H1 (cell line): ENCODE measurements at regions not wholly inside any gene's neighbourhood (a gene's known extent, or its start where the extent isn't known, plus 50 kb on each side); places are given as distances from the start of the nearest gene placed in this dataset.

Source experiments
- CTCF ChIA-PET: fragments of 300-600 bp; sonication (Branson Sonifier 250); formaldehyde crosslinking; loops from one replicate; lab custom pipeline; 2021; ENCODE audit not compliant: partially characterized antibody; lab: Charles Lee
- POLR2A ChIA-PET: fragments of 300-600 bp; sonication (Branson Sonifier 250); formaldehyde crosslinking; loops from one replicate; lab custom pipeline; 2021; ENCODE audit warnings: inconsistent platforms; ENCODE audit not compliant: partially characterized antibody; lab: Charles Lee
- DNase-seq, 2 experiments: peaks; one replicate each; pipeline versions ENCODE4 v3.0.0 to v3.0.0-alpha.2; 2010 to 2022; ENCODE audit warnings: low spot score in 2 of 2, low read depth in 1 of 2, mixed read lengths in 1 of 2
- FAIRE-seq: peaks from 2 replicates; lab custom pipeline; 2011; peaks lifted over from hg19 to GRCh38; lab: Jason Lieb, UNC
- H2AFZ ChIP-seq: 2 replicates; pipeline ENCODE4 v1.8.1; 2012; ENCODE audit warnings: low read length, inconsistent platforms
- H2AK5ac ChIP-seq: 2 replicates; pipeline ENCODE4 v1.6.1; 2013; ENCODE audit warnings: low read depth, low read length
- H2BK120ac ChIP-seq: replicated peaks from 2 replicates; pipeline ENCODE3; 2013; ENCODE audit warnings: low read depth, low read length, inconsistent platforms
- H2BK12ac ChIP-seq: 2 replicates; pipeline ENCODE4 v1.6.1; 2013; ENCODE audit warnings: low read depth, low read length
- H2BK15ac ChIP-seq: 2 replicates; pipeline ENCODE4 v1.6.1; 2013; ENCODE audit warnings: low read length
- H2BK20ac ChIP-seq: 2 replicates; pipeline ENCODE4 v1.6.1; 2013; ENCODE audit warnings: low read length
- H2BK5ac ChIP-seq: 2 replicates; pipeline ENCODE4 v1.6.1; 2013; ENCODE audit warnings: low read depth, low read length
- H3K14ac ChIP-seq: 2 replicates; pipeline ENCODE4 v1.6.1; 2013; ENCODE audit warnings: inconsistent platforms; ENCODE audit not compliant: insufficient read length
- H3K18ac ChIP-seq: 2 replicates; pipeline ENCODE4 v1.6.1; 2013; ENCODE audit warnings: low read length; ENCODE audit errors: extremely low read depth
- H3K23ac ChIP-seq: 2 replicates; pipeline ENCODE4 v1.6.1; 2013; ENCODE audit warnings: inconsistent platforms; ENCODE audit not compliant: insufficient read length
- H3K23me2 ChIP-seq: 2 replicates; pipeline ENCODE4 v1.6.1; 2013; ENCODE audit warnings: low read depth, low read length
- H3K27ac ChIP-seq: 2 replicates; pipeline ENCODE4 v1.6.1; 2011; ENCODE audit warnings: low read depth, low read length, inconsistent platforms
- H3K27me3 ChIP-seq, 4 experiments: replicated peaks in 1 of 4; 1 replicate in 1 of 4; 2 replicates in 3 of 4; pipeline versions ENCODE4 v1.6.1 to v1.8.1; 2011 to 2013; ENCODE audit warnings: low read length in 3 of 4, mild to moderate bottlenecking in 3 of 4, inconsistent platforms in 2 of 4, mixed read lengths in 2 of 4, moderate library complexity in 1 of 4; ENCODE audit not compliant: control insufficient read depth in 3 of 4, insufficient read depth in 3 of 4; ENCODE audit errors: extremely low read depth in 1 of 4
- H3K36me3 ChIP-seq, 4 experiments: 2 replicates each; pipeline versions ENCODE4 v1.6.1 to v1.8.1; 2011 to 2013; ENCODE audit warnings: mild to moderate bottlenecking in 4 of 4, low read length in 3 of 4, moderate library complexity in 2 of 4, control low read depth in 1 of 4, inconsistent platforms in 1 of 4; ENCODE audit not compliant: insufficient read depth in 4 of 4, control insufficient read depth in 2 of 4
- H3K4ac ChIP-seq: replicated peaks from 2 replicates; pipeline ENCODE3; 2013; ENCODE audit warnings: low read length, low read depth, mixed read lengths, inconsistent platforms; ENCODE audit not compliant: insufficient read length
- H3K4me1 ChIP-seq, 4 experiments: replicated peaks in 1 of 4; 1 replicate in 1 of 4; 2 replicates in 3 of 4; pipeline versions ENCODE4 v1.6.1 to v1.8.1; 2011 to 2013; ENCODE audit warnings: low read length in 3 of 4, inconsistent platforms in 2 of 4, mixed read lengths in 1 of 4; ENCODE audit not compliant: insufficient read depth in 4 of 4, control insufficient read depth in 3 of 4
- H3K4me2 ChIP-seq, 2 experiments: 2 replicates each; pipeline versions ENCODE4 v1.6.1 to v1.8.1; 2011 to 2013; ENCODE audit warnings: low read depth in 2 of 2, low read length in 2 of 2, control low read depth in 1 of 2, inconsistent platforms in 1 of 2, mild to moderate bottlenecking in 1 of 2; ENCODE audit not compliant: insufficient read depth in 1 of 2
- H3K4me3 ChIP-seq, 4 experiments: fragments of 200-600, 300-600 bp in 1 of 4; sonication (generic), shearing (Covaris generic), sonication (Bioruptor Twin) in 1 of 4; 2 replicates each; pipeline versions ENCODE4 v1.5.1 to v1.8.1; 2011 to 2016; ENCODE audit warnings: low read length in 4 of 4, low read depth in 3 of 4, control low read depth in 2 of 4, inconsistent platforms in 2 of 4, mild to moderate bottlenecking in 2 of 4, mixed read lengths in 1 of 4, moderate library complexity in 1 of 4; ENCODE audit not compliant: insufficient read depth in 2 of 4; ENCODE audit errors: extremely low read depth in 1 of 4
- H3K56ac ChIP-seq: replicated peaks from 2 replicates; pipeline ENCODE3; 2013; ENCODE audit warnings: low read depth, mild to moderate bottlenecking, mixed read lengths, low read length, inconsistent platforms; ENCODE audit not compliant: insufficient read length
- H3K79me1 ChIP-seq: 2 replicates; pipeline ENCODE4 v1.6.1; 2013; ENCODE audit warnings: low read depth, low read length, control low read depth
- H3K79me2 ChIP-seq, 2 experiments: 2 replicates each; pipeline versions ENCODE4 v1.6.1 to v1.8.1; 2012 to 2013; ENCODE audit warnings: low read length in 2 of 2, mild to moderate bottlenecking in 2 of 2, inconsistent platforms in 1 of 2; ENCODE audit not compliant: insufficient read depth in 2 of 2, control insufficient read depth in 1 of 2
- H3K9ac ChIP-seq, 4 experiments: replicated peaks in 1 of 4; 1 replicate in 1 of 4; 2 replicates in 3 of 4; pipeline versions ENCODE4 v1.6.1 to v1.8.1; 2011 to 2013; ENCODE audit warnings: low read depth in 3 of 4, low read length in 3 of 4, control low read depth in 2 of 4, mild to moderate bottlenecking in 2 of 4, moderate library complexity in 2 of 4, inconsistent platforms in 1 of 4; ENCODE audit errors: extremely low read depth in 1 of 4
- H3K9me3 ChIP-seq, 2 experiments: 2 replicates each; pipeline versions ENCODE4 v1.6.1 to v1.8.1; 2012 to 2013; ENCODE audit warnings: mild to moderate bottlenecking in 2 of 2, moderate library complexity in 2 of 2, control low read depth in 1 of 2, inconsistent platforms in 1 of 2, low read depth in 1 of 2, low read length in 1 of 2, mixed read lengths in 1 of 2; ENCODE audit not compliant: insufficient read depth in 2 of 2
- H4K20me1 ChIP-seq, 2 experiments: replicated peaks in 1 of 2; 2 replicates each; pipeline versions ENCODE3 to v1.8.1; 2011 to 2013; ENCODE audit warnings: inconsistent platforms in 2 of 2, low read length in 2 of 2, mild to moderate bottlenecking in 1 of 2; ENCODE audit not compliant: insufficient read depth in 2 of 2, control insufficient read depth in 1 of 2
- H4K5ac ChIP-seq: 2 replicates; pipeline ENCODE4 v1.6.1; 2013; ENCODE audit warnings: low read length, low read depth, mixed read lengths, inconsistent platforms; ENCODE audit not compliant: insufficient read length
- H4K8ac ChIP-seq: 2 replicates; pipeline ENCODE4 v1.8.0; 2013; ENCODE audit warnings: mild to moderate bottlenecking, moderate library complexity, low read length, inconsistent platforms; ENCODE audit not compliant: insufficient read depth; ENCODE audit errors: extremely low read depth
- H4K91ac ChIP-seq: replicated peaks from 2 replicates; pipeline ENCODE3; 2013; ENCODE audit warnings: low read length, mixed read lengths, inconsistent platforms; ENCODE audit not compliant: insufficient read length
- NRF1 ChIP-seq: IDR thresholded peaks from 2 replicates; pipeline ENCODE4 v1.6.1; 2011; ENCODE audit warnings: mild to moderate bottlenecking, low read depth, low read length, improper control_type of control experiment
- WGBS, 2 experiments: shearing (Covaris generic) in 1 of 2; methylation state at CpG; one replicate each; pipeline versions ENCODE4 v1.1.6 to v1.1.7; 2013 to 2015; ENCODE audit warnings: low lambda C conversion rate in 2 of 2, mixed read lengths in 2 of 2, inconsistent platforms in 1 of 2, low coverage in 1 of 2, missing lambda C conversion rate in 1 of 2; ENCODE audit not compliant: insufficient replicate concordance in 2 of 2, insufficient coverage in 1 of 2, insufficient read length in 1 of 2; ENCODE audit errors: extremely low coverage in 1 of 2, missing lambda C conversion rate in 1 of 2; 5-methylcytosine and 5-hydroxymethylcytosine counted together

DNA sequence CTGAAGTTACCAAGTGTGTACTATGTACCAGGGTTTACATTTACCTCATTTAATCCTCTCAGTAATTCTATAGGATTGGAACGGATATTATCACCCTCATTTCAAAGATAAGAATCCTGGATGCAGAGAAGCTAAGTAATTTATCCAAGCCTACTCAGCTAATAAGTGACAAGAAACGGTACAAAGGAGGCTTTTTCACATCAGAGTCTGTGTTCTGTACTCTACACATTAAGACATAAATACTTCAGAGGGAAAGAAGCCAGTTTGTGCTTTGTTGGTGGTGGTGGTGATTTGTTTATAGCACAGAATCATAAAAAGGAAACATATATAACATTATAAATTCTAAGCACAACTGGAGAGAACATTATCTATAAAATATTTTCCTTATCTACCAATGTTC lies 88.3 kb upstream of the HMGCLL1 start:
- H3K4me1 ChIP-seq = no peaks in the 10 kb centered on the region
- TF ChIP-seq NRF1 = no peak
- H3K56ac ChIP-seq = no peak overlapping the region
- H2BK12ac ChIP-seq = no peak overlapping the region
- no peak overlapping the region for H3K18ac ChIP-seq
- H3K4me3 ChIP-seq = no peak overlapping the region
- H2AK5ac ChIP-seq = no peak overlapping the region
- no peak overlapping the region for H2BK5ac ChIP-seq
- DNase-seq = no peak
- peaks cover 0 to 9% of the 10 kb centered on the region in 2 experiments; a peak in 2 of 4 replicates for H3K9me3 ChIP-seq
- H3K23ac ChIP-seq = no peak overlapping the region
- no peak overlapping the region for H4K8ac ChIP-seq
- POLR2A ChIA-PET = no interaction called here
- no peak overlapping the region for H2BK120ac ChIP-seq
- H3K27me3 ChIP-seq = no peaks in the 10 kb centered on the region
- H3K27ac ChIP-seq = no peak overlapping the region
- no peak overlapping the region for H3K4ac ChIP-seq
- no peaks in the 10 kb centered on the region for H4K20me1 ChIP-seq
- no peak overlapping the region for H4K5ac ChIP-seq
- H3K9ac ChIP-seq = no peak overlapping the region
- no peak overlapping the region for H2BK20ac ChIP-seq
- H2BK15ac ChIP-seq = no peak overlapping the region
- H3K14ac ChIP-seq = no peak overlapping the region
- no peaks in the 10 kb centered on the region for H3K79me1 ChIP-seq
- no peaks in the 10 kb centered on the region for H3K23me2 ChIP-seq
- no peaks in the 10 kb centered on the region for H3K36me3 ChIP-seq
- no peak overlapping the region for H3K4me2 ChIP-seq
- no peaks in the 10 kb centered on the region for H3K79me2 ChIP-seq
- FAIRE-seq = no peak
- no peak overlapping the region for H4K91ac ChIP-seq
- H2AFZ ChIP-seq = no peak overlapping the region
- CTCF ChIA-PET = no interaction called here
- 93% methylated on average over 2 of the region's 2 CpGs; no CpG with 5 or more reads in 1 of the 2 experiments for WGBS, 2 experiments
